Stimulated activated CD8-positive, alpha-beta memory T cell treated with anti-CD3 and anti-CD28 coated beads, Interleukin-4, amount 100 ng/mL, for 4 hours (primary cell): ENCODE measurements at regions not wholly inside any gene's neighbourhood (a gene's known extent, or its start where the extent isn't known, plus 50 kb on each side); places are given as distances from the start of the nearest gene placed in this dataset.

Experiments used
- DNase-seq, 2 donors: peaks; one replicate each; pipeline ENCODE4 v3.0.0-alpha.2; 2020; ENCODE audit warnings: low read depth in 2 of 2, low spot score in 1 of 2

GRCh38 chr14:61940666-61941420 lies 178.6 kb downstream of the SNAPC1 start:
- DNase-seq, result no peak

- no peak for DNase-seq
Measured at GRCh38 chr14:61941421-61942150, 179.4 kb downstream of the SNAPC1 start.

- no peak for DNase-seq
Measured at GRCh38 chr14:61948376-61948775, 186.2 kb downstream of the SNAPC1 start.

GRCh38 chr14:61950340-61950739 lies 188.1 kb downstream of the SNAPC1 start:
- no peak for DNase-seq

GRCh38 chr14:61953602-61954001 lies 191.4 kb downstream of the SNAPC1 start:
- no peak for DNase-seq

- DNase-seq, result no peak
Measured at GRCh38 chr14:61954306-61954705, 192.1 kb downstream of the SNAPC1 start.

GRCh38 chr14:61956517-61956916 lies 194.3 kb downstream of the SNAPC1 start:
- no peak for DNase-seq

- DNase-seq, result no peak
Measured at GRCh38 chr14:61959348-61959747, 197.1 kb downstream of the SNAPC1 start.

- DNase-seq, result no peak
Measured at GRCh38 chr14:61961369-61961768, 199.1 kb downstream of the SNAPC1 start.

GRCh38 chr14:61963926-61964325 lies 201.7 kb downstream of the SNAPC1 start:
- DNase-seq, result no peak

GRCh38 chr14:61965030-61965745 lies 203.0 kb downstream of the SNAPC1 start:
- DNase-seq, result no peak

- no peak for DNase-seq
Measured at GRCh38 chr14:61968207-61968606, 206.0 kb downstream of the SNAPC1 start.

- no peak for DNase-seq
Measured at GRCh38 chr14:61972711-61973110, 210.5 kb downstream of the SNAPC1 start.

GRCh38 chr14:61973981-61974380 lies 211.8 kb downstream of the SNAPC1 start:
- no peak for DNase-seq

- no peak for DNase-seq
Measured at GRCh38 chr14:61977217-61977616, 215.0 kb downstream of the SNAPC1 start.

GRCh38 chr14:61988240-61988639 lies 226.0 kb downstream of the SNAPC1 start:
- no peak for DNase-seq

- DNase-seq, result no peak
Measured at GRCh38 chr14:61992139-61992538, 229.9 kb downstream of the SNAPC1 start.

- no peak for DNase-seq
Measured at GRCh38 chr14:61992926-61993325, 230.7 kb downstream of the SNAPC1 start.

- no peak for DNase-seq
Measured at GRCh38 chr14:61994589-61994988, 232.4 kb downstream of the SNAPC1 start.

GRCh38 chr14:61996753-61997152 lies 234.5 kb downstream of the SNAPC1 start:
- no peak for DNase-seq

GRCh38 chr14:61997161-61997560 lies 234.9 kb downstream of the SNAPC1 start:
- DNase-seq, result no peak

GRCh38 chr14:62001963-62002362 lies 239.7 kb downstream of the SNAPC1 start:
- no peak for DNase-seq
